Stomach (tissue), 4 donors: ENCODE measurements at regions not wholly inside any gene's neighbourhood (a gene's known extent, or its start where the extent isn't known, plus 50 kb on each side); places are given as distances from the start of the nearest gene placed in this dataset.

Experiments
- CTCF ChIP-seq, 7 experiments: fragments of 450-650 bp in 4 of 7; fragments of 200-600 bp in 3 of 7; sonication (generic) in 3 of 7; IDR thresholded peaks; one replicate each; pipeline ENCODE4 v1.5.1; 2016 to 2019; ENCODE audit warnings: antibody characterized with exemption in 7 of 7, control low read depth in 2 of 7, mild to moderate bottlenecking in 1 of 7
- POLR2A ChIP-seq, 4 donors: fragments of 450-650 bp; IDR thresholded peaks; one replicate each; pipeline ENCODE4 v1.6.1; 2016; ENCODE audit warnings: antibody characterized with exemption in 4 of 4, control low read depth in 2 of 4, mild to moderate bottlenecking in 1 of 4, moderate library complexity in 1 of 4
- POLR2AphosphoS5 ChIP-seq, 3 donors: sonication (generic); formaldehyde crosslinking; IDR thresholded peaks; one replicate each; pipeline ENCODE4 v1.6.1; 2016; ENCODE audit warnings: antibody characterized with exemption in 3 of 3

DNA sequence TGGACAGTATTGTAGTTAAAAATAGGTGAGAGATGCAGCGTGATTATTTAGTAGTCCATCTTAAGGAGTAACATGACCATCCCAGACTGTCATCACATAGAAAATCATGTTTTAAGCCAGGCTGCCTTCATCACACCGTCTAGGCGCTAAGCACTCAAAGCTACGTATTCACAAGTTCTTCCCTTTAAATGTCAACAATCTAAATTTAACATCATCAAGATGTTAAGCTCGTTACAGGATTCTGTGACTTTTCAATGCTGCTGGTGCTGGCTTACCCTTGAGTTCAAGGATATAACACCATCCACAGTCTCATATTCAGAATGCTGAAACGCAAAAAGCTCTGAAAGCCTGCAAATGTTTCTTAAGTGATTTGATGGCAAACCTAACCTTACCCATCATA lies 109.5 kb upstream of the CDCA7L start:
- TF ChIP-seq CTCF (IDR thresholded peaks at IDR 0.05) (no peak), POLR2A (IDR thresholded peaks at IDR 0.05) (no peak), POLR2AphosphoS5 (IDR thresholded peaks at IDR 0.05) (no peak)
